Neutrophil (primary cell): ENCODE measurements at regions not wholly inside any gene's neighbourhood (a gene's known extent, or its start where the extent isn't known, plus 50 kb on each side); places are given as distances from the start of the nearest gene placed in this dataset.

Experiments
- H3K27ac ChIP-seq: fragments of 200-600 bp; sonication (generic); 2 replicates; pipeline ENCODE4 v1.5.1; 2016; ENCODE audit warnings: mild to moderate bottlenecking, moderate library complexity
- H3K27me3 ChIP-seq: fragments of 200-600 bp; sonication (generic); 2 replicates; pipeline ENCODE4 v1.6.0; 2016; ENCODE audit warnings: mild to moderate bottlenecking
- H3K36me3 ChIP-seq: fragments of 200-600 bp; sonication (generic); 2 replicates; pipeline ENCODE4 v1.5.1; 2017
- H3K4me1 ChIP-seq, 2 experiments: fragments of 200-600 bp in 1 of 2; sonication (generic) in 1 of 2; 1 replicate in 1 of 2; 2 replicates in 1 of 2; pipeline versions ENCODE4 v1.5.1 to v1.6.1; 2013 to 2016; ENCODE audit warnings: low read depth in 1 of 2, low read length in 1 of 2, mild to moderate bottlenecking in 1 of 2, moderate library complexity in 1 of 2; ENCODE audit not compliant: control insufficient read depth in 1 of 2, insufficient read depth in 1 of 2
- H3K4me3 ChIP-seq, 2 experiments: fragments of 200-600 bp in 1 of 2; sonication (generic) in 1 of 2; 1 replicate in 1 of 2; 2 replicates in 1 of 2; pipeline ENCODE4 v1.5.1; 2013 to 2016; ENCODE audit warnings: low read depth in 1 of 2, low read length in 1 of 2, mild to moderate bottlenecking in 1 of 2, moderate library complexity in 1 of 2
- H3K9me3 ChIP-seq: fragments of 200-600 bp; sonication (generic); 2 replicates; pipeline ENCODE4 v1.5.1; 2016
- CTCF ChIP-seq: fragments of 200-600 bp; sonication (generic); IDR thresholded peaks from 2 replicates; pipeline ENCODE4 v1.5.1; 2016; ENCODE audit warnings: antibody characterized with exemption

DNA sequence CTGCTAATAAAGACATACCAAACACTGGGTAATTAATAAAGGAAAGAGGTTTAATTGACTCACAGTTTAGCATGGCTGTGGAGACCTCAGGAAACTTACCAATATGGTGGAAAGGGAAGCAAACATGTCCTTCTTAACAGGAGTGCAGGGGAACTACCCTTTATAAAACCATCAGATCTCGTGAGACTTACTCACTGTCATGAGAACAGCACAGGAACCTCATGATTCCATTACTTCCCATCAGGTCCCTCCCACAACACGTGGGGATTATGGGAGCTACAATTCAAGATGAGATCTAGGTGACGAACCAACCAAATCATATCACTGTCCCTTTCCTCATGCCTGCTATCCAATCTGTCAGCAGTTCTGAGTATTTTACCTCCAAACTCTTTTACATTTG, 586.7 kb downstream of the TDRD15 start:
- no peak for TF ChIP-seq CTCF

DNA sequence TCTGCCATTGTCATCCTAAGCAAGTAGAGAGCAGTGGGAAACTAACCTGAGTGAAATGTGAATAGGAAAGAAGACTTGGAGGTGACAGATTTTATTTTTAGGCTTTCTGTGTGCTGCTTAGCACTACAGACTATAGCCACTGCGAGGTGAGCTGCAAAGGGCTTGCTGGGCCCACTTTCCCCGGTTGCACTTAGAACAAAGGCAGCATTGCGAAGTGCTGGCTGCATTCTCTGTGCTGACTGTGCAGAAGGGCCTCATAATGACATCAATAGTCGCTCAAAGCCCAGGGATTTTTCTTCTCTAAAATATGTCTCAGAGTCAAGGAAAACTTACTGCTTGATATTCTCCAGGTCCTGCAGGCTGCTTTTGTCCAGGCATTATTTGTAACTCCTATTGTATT, 592.1 kb downstream of the TDRD15 start:
- H3K4me3 ChIP-seq: no peak overlapping the region
- no peaks in the 10 kb centered on the region for H3K9me3 ChIP-seq
- H3K4me1 ChIP-seq: no peaks in the 10 kb centered on the region
- no peak overlapping the region for H3K27ac ChIP-seq
- no peaks in the 10 kb centered on the region for H3K36me3 ChIP-seq
- H3K27me3 ChIP-seq: no peaks in the 10 kb centered on the region
- TF ChIP-seq CTCF: no peak

More for the DNA sequence above, 586.7 kb downstream of the TDRD15 start:
- Histone ChIP-seq H3K27me3 (no peaks in the 10 kb centered on the region), H3K36me3 (no peaks in the 10 kb centered on the region), H3K4me3 (no peak overlapping the region), H3K9me3 (no peaks in the 10 kb centered on the region), H3K27ac (no peak overlapping the region), H3K4me1 (no peaks in the 10 kb centered on the region)

- no peak for TF ChIP-seq CTCF
- no peak overlapping the region for H3K4me3 ChIP-seq
- H3K36me3 ChIP-seq: no peaks in the 10 kb centered on the region
- H3K27ac ChIP-seq: no peak overlapping the region
- no peaks in the 10 kb centered on the region for H3K27me3 ChIP-seq
- H3K4me1 ChIP-seq: no peaks in the 10 kb centered on the region
- no peaks in the 10 kb centered on the region for H3K9me3 ChIP-seq
Observed at GRCh38 chr2:21727101-21727500, 603.3 kb downstream of the TDRD15 start.

DNA sequence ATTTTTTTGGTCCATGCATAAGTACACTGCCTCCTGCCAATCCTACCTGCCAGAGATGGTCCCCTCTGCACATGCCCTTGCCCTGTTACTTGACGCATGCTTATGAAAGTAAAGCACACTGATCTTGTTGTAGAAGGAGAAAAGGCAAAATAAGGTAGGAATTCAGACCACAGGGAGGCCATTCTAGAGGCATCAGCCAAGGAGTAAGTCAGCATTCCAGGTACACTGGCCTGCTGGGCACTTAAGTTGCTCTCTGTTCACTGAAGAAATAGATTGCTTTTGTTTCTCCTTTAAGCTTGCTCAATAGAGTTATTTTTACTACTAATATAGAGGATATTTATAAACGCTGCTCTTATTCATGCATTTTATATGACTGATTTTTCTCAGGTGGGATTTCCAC, 604.4 kb downstream of the TDRD15 start:
- Histone ChIP-seq H3K27ac (no peak overlapping the region), H3K4me1 (no peaks in the 10 kb centered on the region), H3K36me3 (no peaks in the 10 kb centered on the region), H3K9me3 (no peaks in the 10 kb centered on the region), H3K4me3 (no peak overlapping the region), H3K27me3 (no peaks in the 10 kb centered on the region)
- no peak for TF ChIP-seq CTCF

- TF ChIP-seq CTCF: no peak
- Histone ChIP-seq H3K36me3 (no peaks in the 10 kb centered on the region), H3K27ac (no peak overlapping the region), H3K4me1 (no peaks in the 10 kb centered on the region), H3K27me3 (no peaks in the 10 kb centered on the region), H3K9me3 (no peaks in the 10 kb centered on the region), H3K4me3 (no peak overlapping the region)
Observed at GRCh38 chr2:21730141-21730540, 606.4 kb downstream of the TDRD15 start.

DNA sequence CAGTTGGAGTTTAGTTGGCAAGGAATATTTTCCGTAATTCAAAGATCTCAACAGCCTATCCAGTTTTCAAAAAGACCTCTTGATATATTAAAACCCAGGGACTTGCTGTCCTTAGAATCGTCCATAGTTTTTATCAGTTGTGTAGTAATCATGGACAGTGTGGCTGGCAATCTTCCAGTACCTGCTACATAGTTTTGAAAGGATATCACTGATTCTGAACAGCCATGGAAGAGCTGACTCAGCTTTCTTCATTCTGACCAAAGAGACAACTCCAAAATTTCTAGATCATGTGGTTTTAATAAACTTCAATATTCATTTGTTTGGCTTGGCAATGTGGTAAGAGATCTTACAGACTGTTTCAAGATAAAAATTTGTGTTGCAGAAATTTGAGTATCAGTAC, 616.7 kb downstream of the TDRD15 start:
- Histone ChIP-seq H3K27me3 (no peaks in the 10 kb centered on the region), H3K4me1 (no peaks in the 10 kb centered on the region), H3K9me3 (no peaks in the 10 kb centered on the region), H3K27ac (no peak overlapping the region), H3K4me3 (no peak overlapping the region), H3K36me3 (no peaks in the 10 kb centered on the region)
- no peak for TF ChIP-seq CTCF
